GM12878 (cell line): ENCODE measurements at regions not wholly inside any gene's neighbourhood (a gene's known extent, or its start where the extent isn't known, plus 50 kb on each side); places are given as distances from the start of the nearest gene placed in this dataset.

Experiments used
- ATAC-seq: fragments of 200-7000 bp; cut with Tn5 transposase; 3 replicates; pipeline ENCODE4 v1.9.1; 2020; ENCODE audit warnings: mild to moderate bottlenecking, moderate library complexity
- BruUV-seq: library from RNA; stranded (reverse); fragments of 400-500 nt; replicated peaks from 2 replicates; lab custom pipeline; 2021; lab: Mats Ljungman, UMichigan
- CTCF ChIA-PET: fragments of 300-600 bp; sonication (Branson Sonifier 250); formaldehyde crosslinking; extraction: SDS; loops from one replicate; lab custom pipeline; 2021; ENCODE audit warnings: inconsistent platforms; lab: Yijun Ruan, JAX
- POLR2A ChIA-PET: fragments of 350-600 bp; formaldehyde crosslinking; extraction: SDS; loops from one replicate; lab custom pipeline; 2021; ENCODE audit warnings: inconsistent platforms; lab: Charles Lee
- RAD21 ChIA-PET: fragments of 300-600 bp; sonication (Branson Sonifier 250); formaldehyde crosslinking; loops from one replicate; lab custom pipeline; 2023; ENCODE audit warnings: antibody characterized with exemption; ENCODE audit not compliant: unreplicated experiment; lab: Charles Lee
- SMC1A ChIA-PET: fragments of 300-600 bp; sonication (Branson Sonifier 250); formaldehyde crosslinking; loops from one replicate; lab custom pipeline; 2023; ENCODE audit not compliant: unreplicated experiment, uncharacterized antibody; lab: Charles Lee
- DNase-seq: peaks from one replicate; pipeline ENCODE4 v3.0.0-alpha.2; 2011; ENCODE audit warnings: low read depth, low spot score
- FAIRE-seq: peaks from 3 replicates; lab custom pipeline; 2011; peaks lifted over from hg19 to GRCh38; lab: Jason Lieb, UNC
- H2AFZ ChIP-seq: 2 replicates; pipeline ENCODE4 v1.6.0; 2011; ENCODE audit warnings: low read depth, low read length, control low read depth; ENCODE audit not compliant: control insufficient read depth
- H3K27ac ChIP-seq: 2 replicates; pipeline ENCODE4 v1.5.1; 2011; ENCODE audit warnings: control low read depth; ENCODE audit not compliant: control insufficient read depth, insufficient read depth
- H3K27me3 ChIP-seq, 2 experiments: replicated peaks in 1 of 2; 2 replicates each; pipeline versions ENCODE4 v1.6.0 to v1.6.1; 2011; ENCODE audit warnings: low read length in 1 of 2; ENCODE audit not compliant: control insufficient read depth in 2 of 2, insufficient read depth in 2 of 2
- H3K36me3 ChIP-seq, 2 experiments: 2 replicates each; pipeline ENCODE4 v1.5.1; 2011; ENCODE audit warnings: low read length in 1 of 2; ENCODE audit not compliant: control insufficient read depth in 2 of 2, insufficient read depth in 2 of 2
- H3K4me1 ChIP-seq: 2 replicates; pipeline ENCODE4 v1.6.1; 2011; ENCODE audit warnings: mild to moderate bottlenecking, low read length, moderate library complexity, mixed read lengths; ENCODE audit not compliant: control insufficient read depth, insufficient read depth
- H3K4me2 ChIP-seq: 2 replicates; pipeline ENCODE4 v1.6.0; 2011; ENCODE audit warnings: control low read depth; ENCODE audit not compliant: control insufficient read depth, insufficient read depth
- H3K4me3 ChIP-seq: fragments of 200-600 bp; sonication (generic); 2 replicates; pipeline ENCODE4 v1.5.1; 2016
- H3K79me2 ChIP-seq: 2 replicates; pipeline ENCODE4 v1.6.0; 2011; ENCODE audit warnings: low read length; ENCODE audit not compliant: control insufficient read depth, insufficient read depth
- H3K9ac ChIP-seq: 2 replicates; pipeline ENCODE4 v1.8.0; 2011; ENCODE audit warnings: low read length, control low read depth, mixed read lengths; ENCODE audit not compliant: control insufficient read depth, insufficient read depth
- H3K9me3 ChIP-seq: replicated peaks from 3 replicates; pipeline ENCODE4 v1.5.1; 2011; ENCODE audit warnings: mild to moderate bottlenecking, low read length; ENCODE audit not compliant: control insufficient read depth, insufficient read depth
- H4K20me1 ChIP-seq: 2 replicates; pipeline ENCODE4 v1.6.0; 2011; ENCODE audit not compliant: control insufficient read depth, insufficient read depth
- BACH1 ChIP-seq: fragments of 450-650 bp; IDR thresholded peaks from 2 replicates; pipeline ENCODE4 v1.6.1; 2017; ENCODE audit warnings: mild to moderate bottlenecking, borderline replicate concordance
- BRCA1 ChIP-seq: IDR thresholded peaks from 2 replicates; pipeline ENCODE4 v1.6.1; 2011; ENCODE audit warnings: low read depth, low read length, improper control_type of control experiment
- CBX3 ChIP-seq: fragments of 200-600 bp; sonication (generic); IDR thresholded peaks from 2 replicates; pipeline ENCODE4 v1.6.1; 2016; ENCODE audit warnings: low read depth, borderline replicate concordance
- CEBPB ChIP-seq, 2 experiments: fragments of 150-350 bp in 1 of 2; IDR thresholded peaks; 2 replicates each; pipeline ENCODE4 v1.6.1; 2012 to 2014; ENCODE audit warnings: low read depth in 2 of 2, low read length in 2 of 2, borderline replicate concordance in 1 of 2, inconsistent platforms in 1 of 2
- ELK1 ChIP-seq: IDR thresholded peaks from 2 replicates; pipeline ENCODE4 v1.6.1; 2012; ENCODE audit warnings: low read depth, low read length, improper control_type of control experiment
- GATAD2B ChIP-seq: fragments of 450-650 bp; conservative IDR thresholded peaks from 2 replicates; pipeline ENCODE4 v1.6.1; 2017; ENCODE audit warnings: low read depth, mild to moderate bottlenecking, moderate library complexity
- HDAC6 ChIP-seq: fragments of 200-600 bp; sonication (generic); IDR thresholded peaks from one replicate; pipeline ENCODE4 v1.8.0; 2017; ENCODE audit warnings: antibody characterized with exemption; ENCODE audit not compliant: unreplicated experiment
- HDGF ChIP-seq: fragments of 450-650 bp; IDR thresholded peaks from 2 replicates; pipeline ENCODE4 v1.6.1; 2016; ENCODE audit warnings: antibody characterized with exemption
- KAT2A ChIP-seq: conservative IDR thresholded peaks from 2 replicates; pipeline ENCODE4 v1.6.1; 2011; ENCODE audit warnings: low read depth, low read length; ENCODE audit not compliant: control insufficient read depth
- MAX ChIP-seq: IDR thresholded peaks from 2 replicates; pipeline ENCODE4 v1.6.1; 2012; ENCODE audit warnings: low read depth, low read length, improper control_type of control experiment
- MTA3 ChIP-seq: IDR thresholded peaks from 2 replicates; pipeline ENCODE4 v1.6.1; 2012; ENCODE audit warnings: low read length, inconsistent platforms, borderline replicate concordance
- MYC ChIP-seq: IDR thresholded peaks from 2 replicates; pipeline ENCODE4 v1.6.1; 2011; ENCODE audit warnings: mild to moderate bottlenecking, low read length, moderate library complexity, inconsistent platforms; ENCODE audit not compliant: insufficient read depth, insufficient replicate concordance, insufficient read length, severe bottlenecking
- NKRF ChIP-seq: fragments of 450-650 bp; conservative IDR thresholded peaks from 2 replicates; pipeline ENCODE4 v1.6.1; 2017; ENCODE audit warnings: mild to moderate bottlenecking, moderate library complexity
- RCOR1 ChIP-seq: conservative IDR thresholded peaks from 2 replicates; pipeline ENCODE4 v1.6.1; 2012; ENCODE audit warnings: low read depth, low read length, improper control_type of control experiment
- RELA ChIP-seq: fragments of 450-650 bp; IDR thresholded peaks from 2 replicates; pipeline ENCODE4 v1.8.0; 2014; ENCODE audit warnings: borderline replicate concordance; ENCODE audit not compliant: partially characterized antibody
- RFX5 ChIP-seq: IDR thresholded peaks from 2 replicates; pipeline ENCODE4 v1.6.1; 2011; ENCODE audit warnings: low read depth, low read length, improper control_type of control experiment
- SMARCA5 ChIP-seq: fragments of 450-650 bp; IDR thresholded peaks from 2 replicates; pipeline ENCODE4 v1.6.1; 2017; ENCODE audit warnings: mild to moderate bottlenecking
- SUZ12 ChIP-seq: fragments of 200-600 bp; sonication (generic); IDR thresholded peaks from one replicate; pipeline ENCODE4 v1.6.1; 2018; ENCODE audit warnings: antibody characterized with exemption, mild to moderate bottlenecking; ENCODE audit not compliant: unreplicated experiment
- TCF7 ChIP-seq: IDR thresholded peaks from 2 replicates; pipeline ENCODE4 v1.6.1; 2014; ENCODE audit warnings: antibody characterized with exemption, borderline replicate concordance
- ZBTB40 ChIP-seq: fragments of 450-650 bp; IDR thresholded peaks from 2 replicates; pipeline ENCODE4 v1.6.1; 2016; ENCODE audit warnings: mild to moderate bottlenecking, moderate library complexity, borderline replicate concordance
- WGBS: methylation state at CpG from one replicate; pipeline ENCODE4 v1.1.6; 2016; ENCODE audit warnings: low lambda C conversion rate; ENCODE audit not compliant: insufficient replicate concordance, insufficient coverage; ENCODE audit errors: missing lambda C conversion rate; 5-methylcytosine and 5-hydroxymethylcytosine counted together
- in situ Hi-C: fragments of 300-500 bp; cut with MboI; formaldehyde crosslinking; loops from 9 replicates; pipeline ENCODE4 v1.14.3; 2018; ENCODE audit warnings: mixed read lengths
- intact Hi-C: fragments of 100-400 bp; cut with micrococcal nuclease; formaldehyde crosslinking; loops from one replicate; pipeline ENCODE4 v1.14.2; 2022; ENCODE audit not compliant: unreplicated experiment

GRCh38 chr4:32321421-32321820 lies 1601.3 kb downstream of the PCDH7 start:
- no peak for TF ChIP-seq TCF7
- no peak for TF ChIP-seq MTA3
- no peak for TF ChIP-seq NKRF
- no peak for TF ChIP-seq BRCA1
- no peak for TF ChIP-seq KAT2A
- TF ChIP-seq ZBTB40: no peak
- TF ChIP-seq MAX: no peak
- no peak for TF ChIP-seq SUZ12
- TF ChIP-seq MYC: no peak
- TF ChIP-seq CEBPB (IDR thresholded peaks at IDR 0.05; ENCODE audit: borderline replicate concordance in 1 of 2, low read depth in 2 of 2, low read length in 2 of 2): no peak
- TF ChIP-seq RELA: no peak
- no peak for TF ChIP-seq HDAC6
- TF ChIP-seq GATAD2B: no peak
- no peak for TF ChIP-seq BACH1
- no peak for TF ChIP-seq CBX3
- TF ChIP-seq RFX5: no peak
- TF ChIP-seq SMARCA5: no peak
- no peak for TF ChIP-seq RCOR1
- no peak for TF ChIP-seq ELK1
- TF ChIP-seq HDGF: no peak
- H3K79me2 ChIP-seq: no peaks in the 10 kb centered on the region
- no TSS peak for BruUV-seq
- RAD21 ChIA-PET: no interaction called here
- DNase-seq: no peak
- no peak overlapping the region for H3K9ac ChIP-seq
- intact Hi-C loops (no loop called here), in situ Hi-C loops (no loop called here)
- H3K4me2 ChIP-seq: no peak overlapping the region
- no peak for ATAC-seq
- 43% methylated on average over 3 of the region's 3 CpGs for WGBS
- H4K20me1 ChIP-seq: no peaks in the 10 kb centered on the region
- no peaks in the 10 kb centered on the region for H3K36me3 ChIP-seq
- no peaks in the 10 kb centered on the region for H3K9me3 ChIP-seq
- SMC1A ChIA-PET: no interaction called here
- FAIRE-seq: no peak
- POLR2A ChIA-PET: no interaction called here
- no peak overlapping the region for H3K4me3 ChIP-seq
- no peak overlapping the region for H2AFZ ChIP-seq
- H3K27ac ChIP-seq: no peak overlapping the region
- CTCF ChIA-PET: no interaction called here
- H3K4me1 ChIP-seq: no peaks in the 10 kb centered on the region
- no peaks in the 10 kb centered on the region for H3K27me3 ChIP-seq
